Skeletal muscle tissue (tissue), 3 donors: ENCODE measurements at regions not wholly inside any gene's neighbourhood (a gene's known extent, or its start where the extent isn't known, plus 50 kb on each side); places are given as distances from the start of the nearest gene placed in this dataset.
"Not testable (repeated sequence)": the region's sequence is repeated elsewhere in the genome, so short reads cannot be mapped to it uniquely, and the experiment has no call there.

Experiments used
- H3K27ac ChIP-seq: one replicate; pipeline ENCODE4 v1.7.0; 2013; ENCODE audit warnings: mild to moderate bottlenecking, low read depth, low read length, inconsistent platforms
- H3K27me3 ChIP-seq, 3 donors: one replicate each; pipeline ENCODE4 v1.7.0; 2013; ENCODE audit warnings: low read length in 3 of 3; ENCODE audit not compliant: control insufficient read depth in 3 of 3, insufficient read depth in 3 of 3
- H3K36me3 ChIP-seq, 3 donors: one replicate each; pipeline ENCODE4 v1.7.0; 2013; ENCODE audit warnings: low read length in 3 of 3; ENCODE audit not compliant: control insufficient read depth in 3 of 3, insufficient read depth in 3 of 3
- H3K4me1 ChIP-seq, 3 donors: one replicate each; pipeline ENCODE4 v1.7.0; 2013; ENCODE audit warnings: low read length in 3 of 3, mild to moderate bottlenecking in 3 of 3; ENCODE audit not compliant: control insufficient read depth in 3 of 3, insufficient read depth in 3 of 3
- H3K4me3 ChIP-seq, 3 donors: one replicate each; pipeline ENCODE4 v1.7.0; 2013; ENCODE audit warnings: low read length in 3 of 3
- H3K9ac ChIP-seq, 3 donors: one replicate each; pipeline ENCODE4 v1.7.0; 2013; ENCODE audit warnings: low read length in 3 of 3, mild to moderate bottlenecking in 3 of 3, moderate library complexity in 2 of 3, low read depth in 1 of 3
- H3K9me3 ChIP-seq, 3 donors: one replicate each; pipeline ENCODE4 v1.7.0; 2013; ENCODE audit warnings: low read length in 3 of 3; ENCODE audit not compliant: control insufficient read depth in 3 of 3
- donor health status: Osteomylitis.

DNA sequence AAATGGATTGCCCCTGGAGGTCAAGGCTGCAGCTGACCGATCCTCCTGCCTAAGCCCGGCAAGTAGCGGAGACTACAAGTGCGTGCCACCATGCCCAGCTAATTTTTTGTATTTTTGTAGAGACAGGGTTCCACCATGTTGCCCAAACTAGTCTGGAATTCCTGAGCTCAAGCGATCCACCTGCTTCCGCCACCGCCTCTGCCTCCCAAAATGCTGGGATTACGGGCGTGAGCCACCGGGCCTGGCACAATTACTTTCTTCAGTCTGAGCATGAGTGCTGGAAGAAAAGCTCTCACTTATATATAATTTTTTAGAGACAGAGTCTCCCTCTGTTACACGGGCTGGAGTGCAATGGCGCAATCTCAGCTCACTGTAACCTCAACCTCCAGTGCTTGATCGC is 307.4 kb downstream of the ZNF37A start:
- H3K9ac ChIP-seq, H3K27ac ChIP-seq, H3K4me1 ChIP-seq, H3K9me3 ChIP-seq, H3K27me3 ChIP-seq, H3K4me3 ChIP-seq, H3K36me3 ChIP-seq: not testable (repeated sequence)

DNA sequence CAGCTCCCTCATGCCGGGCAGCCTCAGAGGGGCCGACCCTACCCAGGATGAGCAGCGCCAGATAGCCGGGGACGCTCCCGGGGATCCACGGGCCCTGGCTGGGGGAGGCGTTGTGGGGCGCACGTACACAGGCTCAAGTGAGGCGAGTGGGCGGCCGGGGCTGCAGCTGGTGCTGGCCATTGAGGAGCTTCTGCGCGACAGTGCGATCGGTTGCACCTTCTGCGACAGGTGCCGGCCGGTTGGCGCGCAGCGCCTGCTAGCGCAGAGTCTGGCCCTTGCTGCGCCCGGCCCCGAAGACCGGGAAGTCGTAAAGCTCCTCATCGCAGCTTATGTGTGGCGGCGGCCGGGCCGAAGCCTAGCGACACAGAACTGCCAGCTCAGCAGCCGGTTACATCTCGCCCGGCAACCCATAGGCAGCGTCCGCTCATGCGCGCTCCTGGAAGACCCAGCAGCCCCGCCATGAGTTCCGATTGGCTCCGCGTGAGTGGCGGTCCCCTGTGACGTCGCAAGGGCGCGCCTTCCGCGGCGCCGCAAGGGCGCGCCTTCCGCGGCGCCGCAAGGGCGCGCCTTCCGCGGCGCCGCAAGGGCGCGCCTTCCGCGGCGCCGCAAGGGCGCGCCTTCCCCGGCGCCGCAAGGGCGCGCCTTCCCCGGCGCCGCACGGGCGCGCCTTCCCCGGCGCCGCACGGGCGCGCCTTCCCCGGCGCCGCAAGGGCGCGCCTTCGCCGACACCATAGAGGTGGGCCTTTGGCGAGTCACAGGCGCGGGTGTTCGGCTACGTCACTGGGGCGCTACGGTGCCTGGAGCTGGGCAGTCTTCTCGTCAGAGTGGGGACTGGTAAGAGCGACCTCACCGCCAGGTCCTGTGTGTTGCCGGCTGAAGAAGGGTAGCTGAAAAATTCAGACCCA is 308.6 kb downstream of the ZNF37A start:
- H3K9me3 ChIP-seq, H3K27me3 ChIP-seq, H3K4me1 ChIP-seq, H3K36me3 ChIP-seq: not testable (repeated sequence)
- peak overlapping the region; percentile 92 for H3K27ac ChIP-seq
- peak overlapping the region; percentile 80 to 89 (median 83) for H3K9ac ChIP-seq
- H3K4me3 ChIP-seq, result peak overlapping the region; percentile 74 to 85 (median 76)

DNA sequence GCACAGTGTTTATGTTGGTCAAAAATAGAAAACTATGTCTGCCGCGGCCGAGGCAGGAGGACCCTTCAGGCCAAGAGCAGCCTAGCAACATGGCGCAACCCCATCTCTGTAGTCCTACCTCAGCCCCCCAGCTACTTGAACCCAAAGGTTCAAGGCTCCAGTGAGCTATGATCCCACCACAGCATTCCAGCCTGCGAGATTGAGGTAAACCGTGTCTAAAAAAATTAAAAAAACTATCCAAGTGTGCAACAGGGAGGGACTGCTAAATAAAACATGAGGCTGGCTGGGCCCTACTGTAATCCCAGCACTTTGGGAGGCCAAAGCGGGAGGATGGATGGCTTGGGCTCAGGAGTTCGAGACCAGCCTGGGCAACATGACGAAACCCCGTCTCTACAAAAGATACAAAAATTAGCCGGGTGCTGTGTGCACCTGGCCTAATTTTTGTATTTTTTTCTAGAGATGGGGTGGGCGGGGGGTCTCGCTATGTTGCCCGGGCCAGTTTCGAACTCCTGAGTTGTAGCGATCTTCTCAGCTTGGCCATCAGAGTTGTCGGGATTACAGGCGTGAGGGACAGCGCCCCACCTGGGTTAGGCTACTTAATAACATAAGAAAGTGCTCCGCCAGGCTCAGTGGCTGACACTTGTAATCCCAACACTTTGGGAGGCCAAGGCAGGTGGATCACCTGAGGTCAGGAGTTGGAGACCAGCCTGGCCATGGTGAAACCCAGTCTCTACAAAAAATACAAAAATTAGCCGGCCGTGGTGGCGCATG is 309.4 kb downstream of the ZNF37A start:
- peak overlapping the region; percentile 92 for H3K27ac ChIP-seq
- H3K36me3 ChIP-seq, H3K27me3 ChIP-seq, H3K4me1 ChIP-seq, H3K9me3 ChIP-seq: not testable (repeated sequence)
- H3K4me3 ChIP-seq, result peak overlapping the region; percentile 60 to 69 (median 68)
- peak overlapping the region; percentile 67 to 79 (median 77) for H3K9ac ChIP-seq

DNA sequence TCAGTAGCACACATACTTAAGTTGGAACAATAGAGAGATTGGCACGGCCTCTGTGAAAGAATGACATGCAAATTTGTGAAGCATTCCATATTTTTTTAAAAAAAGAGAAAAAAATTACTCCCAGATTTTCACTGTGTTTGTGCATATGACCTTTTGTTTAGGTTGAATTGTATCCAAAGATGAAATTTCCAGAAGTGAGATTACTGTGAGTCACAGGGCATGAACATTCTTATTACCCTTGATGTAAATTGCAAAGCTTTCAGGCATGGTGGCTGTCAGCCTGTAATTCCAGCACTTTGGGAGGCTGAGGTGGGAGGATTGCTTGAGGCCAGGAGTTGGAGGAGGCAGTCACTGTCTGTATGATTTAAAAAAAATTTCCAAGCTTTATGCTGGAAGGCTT is 329.5 kb downstream of the ZNF37A start:
- H3K4me1 ChIP-seq, H3K4me3 ChIP-seq, H3K27me3 ChIP-seq, H3K9me3 ChIP-seq, H3K27ac ChIP-seq, H3K36me3 ChIP-seq, H3K9ac ChIP-seq: not testable (repeated sequence)

DNA sequence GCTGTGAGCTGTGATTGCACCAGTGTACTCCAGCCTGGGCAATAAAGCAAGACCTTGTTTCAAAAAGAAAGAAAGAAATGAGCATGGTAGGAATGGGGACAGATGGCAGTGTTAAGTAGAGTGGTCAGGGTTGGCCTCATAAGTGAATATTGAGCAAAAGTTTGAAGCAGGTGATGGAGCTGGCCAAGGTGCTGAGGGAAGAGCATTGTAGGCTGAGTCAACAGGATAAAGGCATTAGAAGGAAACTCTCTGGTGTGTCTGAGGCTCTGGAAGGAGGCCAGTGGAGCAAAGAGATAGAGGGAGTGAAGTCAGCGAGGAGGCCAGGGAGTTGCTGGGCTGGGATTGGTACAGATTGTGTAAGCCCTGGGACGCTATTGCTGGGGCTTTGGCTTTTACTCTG is 336.1 kb downstream of the ZNF37A start:
- H3K27me3 ChIP-seq, result not testable (repeated sequence)

DNA sequence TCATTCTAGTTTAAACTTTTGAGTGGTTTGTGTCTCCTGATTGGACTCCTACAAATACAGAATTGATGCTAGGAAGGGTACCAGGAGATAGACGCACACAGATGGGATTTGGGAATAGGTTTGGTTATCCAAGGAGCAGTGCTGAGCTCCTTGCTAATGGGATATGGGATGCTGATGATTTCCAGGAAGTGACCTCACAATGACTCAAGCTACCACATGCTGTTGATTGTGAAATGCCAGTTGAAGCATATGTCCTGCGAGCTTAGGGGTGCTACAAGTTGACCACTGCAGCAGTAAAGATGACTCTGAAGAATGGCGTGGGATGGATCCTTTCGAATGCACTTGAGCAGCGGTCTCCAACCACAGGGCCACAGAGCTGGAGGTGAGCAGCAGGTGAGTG is 343.2 kb downstream of the ZNF37A start:
- not testable (repeated sequence) for H3K4me3 ChIP-seq, H3K9ac ChIP-seq, H3K36me3 ChIP-seq, H3K27me3 ChIP-seq, H3K27ac ChIP-seq, H3K4me1 ChIP-seq, H3K9me3 ChIP-seq

More for the DNA sequence above, 336.1 kb downstream of the ZNF37A start:
- H3K9me3 ChIP-seq, H3K9ac ChIP-seq, H3K4me3 ChIP-seq, H3K4me1 ChIP-seq, H3K36me3 ChIP-seq, H3K27ac ChIP-seq: not testable (repeated sequence)

DNA sequence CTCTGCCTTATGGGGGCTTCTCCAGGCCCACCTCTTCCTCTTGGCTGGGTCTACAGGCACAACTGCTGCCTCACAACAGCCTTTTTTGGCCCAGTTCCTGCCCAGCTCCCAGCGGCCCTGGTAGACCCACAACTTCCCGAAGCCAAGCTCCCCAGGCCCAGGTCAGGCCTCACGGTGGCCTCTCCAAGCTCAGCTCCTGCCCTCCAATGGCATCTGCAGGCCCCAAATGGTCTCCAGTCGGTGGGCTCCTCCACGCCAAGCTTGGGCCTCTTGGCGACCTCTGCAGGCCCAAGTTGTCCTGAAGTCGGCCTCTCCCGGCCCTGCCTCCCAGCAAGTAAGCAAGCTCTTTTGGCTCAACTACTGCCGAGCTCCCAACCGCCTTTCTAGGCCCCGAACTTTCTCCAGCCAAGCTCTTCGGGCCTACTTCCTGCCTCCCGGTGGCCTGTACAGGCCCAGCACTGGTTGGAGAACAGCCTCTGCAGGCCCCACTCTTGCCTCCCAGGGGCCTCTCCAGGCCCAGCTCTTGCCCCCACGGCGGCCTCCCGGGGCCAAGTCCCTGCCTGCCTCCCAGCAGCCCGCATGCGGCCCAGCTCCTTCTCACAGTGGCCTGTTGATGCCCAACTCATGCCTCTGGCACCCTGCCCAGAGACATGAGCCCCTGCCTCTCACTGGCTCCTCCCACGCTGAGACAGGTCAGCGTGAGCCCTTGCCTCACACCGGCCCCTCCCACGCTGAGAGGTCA is 354.6 kb downstream of the ZNF37A start:
- not testable (repeated sequence) for H3K4me3 ChIP-seq, H3K27me3 ChIP-seq, H3K9me3 ChIP-seq, H3K36me3 ChIP-seq, H3K9ac ChIP-seq, H3K4me1 ChIP-seq, H3K27ac ChIP-seq

DNA sequence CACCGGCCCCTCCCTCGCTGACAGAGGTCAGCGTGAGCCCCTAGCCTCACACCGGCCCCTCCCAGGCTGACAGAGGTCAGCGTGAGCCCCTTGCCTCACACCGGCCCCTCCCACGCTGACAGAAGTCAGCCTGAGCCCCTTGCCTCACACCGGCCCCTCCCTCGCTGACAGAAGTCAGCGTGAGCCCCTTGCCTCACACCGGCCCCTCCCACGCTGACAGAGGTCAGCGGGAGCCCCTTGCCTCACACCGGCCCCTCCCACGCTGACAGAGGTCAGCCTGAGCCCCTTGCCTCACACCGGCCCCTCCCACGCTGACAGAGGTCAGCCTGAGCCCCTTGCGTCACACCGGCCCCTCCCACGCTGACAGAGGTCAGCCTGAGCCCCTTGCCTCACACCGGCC is 355.5 kb downstream of the ZNF37A start:
- H3K36me3 ChIP-seq, H3K4me3 ChIP-seq, H3K4me1 ChIP-seq, H3K9ac ChIP-seq, H3K27me3 ChIP-seq, H3K27ac ChIP-seq, H3K9me3 ChIP-seq: not testable (repeated sequence)

DNA sequence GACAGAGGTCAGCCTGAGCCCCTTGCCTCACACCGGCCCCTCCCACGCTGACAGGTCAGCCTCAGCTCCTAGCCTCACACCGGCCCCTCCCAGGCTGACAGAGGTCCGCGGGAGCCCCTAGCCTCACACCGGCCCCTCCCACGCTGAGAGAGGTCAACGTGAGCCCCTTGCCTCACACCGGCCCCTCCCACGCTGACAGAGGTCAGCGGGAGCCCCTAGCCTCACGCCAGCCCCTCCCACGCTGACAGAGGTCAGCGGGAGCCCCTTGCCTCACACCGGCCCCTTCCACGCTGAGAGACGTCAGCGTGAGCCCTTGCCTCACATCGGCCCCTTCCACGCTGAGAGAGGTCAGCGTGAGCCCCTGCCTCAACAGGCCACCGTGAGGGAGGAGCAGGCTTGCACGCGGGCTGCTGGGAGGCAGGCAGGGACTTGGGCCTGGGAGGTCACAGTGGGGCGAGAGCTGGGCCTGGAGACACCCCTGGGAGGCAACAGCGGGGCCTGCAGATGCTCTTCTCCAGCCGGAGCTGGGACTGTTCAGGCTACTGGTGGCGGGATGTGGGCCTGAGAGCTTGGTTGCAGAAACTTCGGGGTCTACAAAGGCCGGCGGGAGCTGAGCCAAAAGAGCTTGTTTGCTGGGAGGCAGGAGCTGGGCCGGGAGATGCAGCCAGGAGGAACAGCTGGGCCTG is 356.4 kb downstream of the ZNF37A start:
- not testable (repeated sequence) for H3K9ac ChIP-seq, H3K4me1 ChIP-seq, H3K27me3 ChIP-seq, H3K4me3 ChIP-seq, H3K27ac ChIP-seq, H3K36me3 ChIP-seq, H3K9me3 ChIP-seq
